NCI-H128 (cell line): ENCODE measurements at regions not wholly inside any gene's neighbourhood (a gene's known extent, or its start where the extent isn't known, plus 50 kb on each side); places are given as distances from the start of the nearest gene placed in this dataset.

ENCODE experiments used
- DNase-seq: peaks from one replicate; lab custom pipeline; 2025; ENCODE audit not compliant: unreplicated experiment; lab: John Stamatoyannopoulos, UW

GRCh38 chrX:110408949-110409588 is 50.4 kb downstream of the RTL9 start:
- DNase-seq, result no peak

GRCh38 chrX:110409925-110410324 is 51.3 kb downstream of the RTL9 start:
- no peak for DNase-seq

- DNase-seq, result no peak
Measured at GRCh38 chrX:110410603-110411002, 52.0 kb downstream of the RTL9 start.

- peak; percentile 48 for DNase-seq
Measured at GRCh38 chrX:110412971-110413726, 54.5 kb downstream of the RTL9 start.

- no peak for DNase-seq
Measured at GRCh38 chrX:110413727-110414124, 55.1 kb downstream of the RTL9 start.

GRCh38 chrX:110414273-110414672 is 55.6 kb downstream of the RTL9 start:
- DNase-seq, result no peak

GRCh38 chrX:110414679-110415439 is 56.2 kb downstream of the RTL9 start:
- DNase-seq, result no peak

- no peak for DNase-seq
Measured at GRCh38 chrX:110415440-110416170, 57.0 kb downstream of the RTL9 start.

- DNase-seq, result no peak
Measured at GRCh38 chrX:110417128-110417527, 58.5 kb downstream of the RTL9 start.

GRCh38 chrX:110418316-110419235 is 59.9 kb downstream of the RTL9 start:
- no peak for DNase-seq

- DNase-seq, result no peak
Measured at GRCh38 chrX:110419512-110419911, 60.9 kb downstream of the RTL9 start.

- no peak for DNase-seq
Measured at GRCh38 chrX:110420771-110421499, 62.3 kb downstream of the RTL9 start.

GRCh38 chrX:110421500-110422455 is 63.1 kb downstream of the RTL9 start:
- no peak for DNase-seq

- no peak for DNase-seq
Measured at GRCh38 chrX:110425222-110426154, 66.8 kb downstream of the RTL9 start.

- DNase-seq, result no peak
Measured at GRCh38 chrX:110426155-110426504, 67.5 kb downstream of the RTL9 start.

GRCh38 chrX:110427076-110427475 is 68.4 kb downstream of the RTL9 start:
- DNase-seq, result no peak

GRCh38 chrX:110428144-110428543 is 69.5 kb downstream of the RTL9 start:
- DNase-seq, result no peak
